IMR-90 (cell line): ENCODE measurements at regions not wholly inside any gene's neighbourhood (a gene's known extent, or its start where the extent isn't known, plus 50 kb on each side); places are given as distances from the start of the nearest gene placed in this dataset.
"Not testable (repeated sequence)": the region's sequence is repeated elsewhere in the genome, so short reads cannot be mapped to it uniquely, and the experiment has no call there.

Source experiments
- CTCF ChIP-seq: conservative IDR thresholded peaks from 2 replicates; pipeline ENCODE4 v1.5.1; 2012; ENCODE audit warnings: mild to moderate bottlenecking, low read depth, low read length, improper control_type of control experiment
- USF2 ChIP-seq: fragments of 150-350 bp; IDR thresholded peaks from 2 replicates; pipeline ENCODE4 v1.6.1; 2017; ENCODE audit warnings: mild to moderate bottlenecking, antibody characterized with exemption, low read length, low read depth

GRCh38 chr11:23220086-23220485 is 359.8 kb upstream of the CCDC179 start:
- not testable (repeated sequence) for TF ChIP-seq CTCF, USF2
